Bronchial epithelial cell (primary cell): ENCODE measurements at regions not wholly inside any gene's neighbourhood (a gene's known extent, or its start where the extent isn't known, plus 50 kb on each side); places are given as distances from the start of the nearest gene placed in this dataset.

Source experiments
- DNase-seq: peaks from one replicate; pipeline ENCODE4 v3.0.0-alpha.2; 2010; ENCODE audit warnings: low read depth
- FAIRE-seq: peaks from 2 replicates; lab custom pipeline; 2011; peaks lifted over from hg19 to GRCh38; lab: Jason Lieb, UNC
- H3K27me3 ChIP-seq: 2 replicates; pipeline ENCODE4 v1.5.1; 2011; ENCODE audit warnings: low read length; ENCODE audit not compliant: control insufficient read depth, insufficient read depth
- H3K36me3 ChIP-seq: 2 replicates; pipeline ENCODE4 v1.5.1; 2011; ENCODE audit warnings: low read length; ENCODE audit not compliant: control insufficient read depth, insufficient read depth
- H3K4me3 ChIP-seq: 2 replicates; pipeline ENCODE4 v1.5.1; 2011; ENCODE audit warnings: mild to moderate bottlenecking, low read depth, low read length, control low read depth
- CTCF ChIP-seq: IDR thresholded peaks from 2 replicates; pipeline ENCODE4 v1.5.1; 2011; ENCODE audit warnings: mild to moderate bottlenecking, moderate library complexity, low read length, control low read depth, inconsistent platforms; ENCODE audit not compliant: insufficient read depth, severe bottlenecking

- Histone ChIP-seq H3K4me3 (no peak overlapping the region), H3K36me3 (no peaks in the 10 kb centered on the region), H3K27me3 (no peaks in the 10 kb centered on the region)
- no peak for TF ChIP-seq CTCF
- FAIRE-seq (no peak), DNase-seq (no peak)
Measured at GRCh38 chr13:89951341-89951740, 1396.1 kb upstream of the MIR17HG start.

- H3K27me3 ChIP-seq, result no peaks in the 10 kb centered on the region
- TF ChIP-seq CTCF, result no peak
- H3K4me3 ChIP-seq, result no peak overlapping the region
- FAIRE-seq, result no peak
- no peaks in the 10 kb centered on the region for H3K36me3 ChIP-seq
- DNase-seq, result no peak
Measured at GRCh38 chr13:89953581-89953980, 1393.9 kb upstream of the MIR17HG start.

- no peaks in the 10 kb centered on the region for H3K36me3 ChIP-seq
- DNase-seq, result no peak
Measured at GRCh38 chr13:89955773-89956172, 1391.7 kb upstream of the MIR17HG start.

GRCh38 chr13:89959074-89959473 lies 1388.4 kb upstream of the MIR17HG start:
- Histone ChIP-seq H3K27me3 (no peaks in the 10 kb centered on the region), H3K36me3 (no peaks in the 10 kb centered on the region), H3K4me3 (no peak overlapping the region)
- no peak for DNase-seq
- TF ChIP-seq CTCF, result no peak
- no peak for FAIRE-seq

More at GRCh38 chr13:89955773-89956172, 1391.7 kb upstream of the MIR17HG start:
- Histone ChIP-seq H3K27me3 (no peaks in the 10 kb centered on the region), H3K4me3 (no peak overlapping the region)
- no peak for FAIRE-seq
- no peak for TF ChIP-seq CTCF

- FAIRE-seq (no peak), DNase-seq (no peak)
- TF ChIP-seq CTCF, result no peak
- Histone ChIP-seq H3K4me3 (no peak overlapping the region), H3K36me3 (no peaks in the 10 kb centered on the region), H3K27me3 (no peaks in the 10 kb centered on the region)
Measured at GRCh38 chr13:89965252-89965651, 1382.2 kb upstream of the MIR17HG start.

GRCh38 chr13:89966524-89966923 lies 1381.0 kb upstream of the MIR17HG start:
- no peak overlapping the region for H3K4me3 ChIP-seq
- FAIRE-seq (no peak), DNase-seq (no peak)
- no peaks in the 10 kb centered on the region for H3K27me3 ChIP-seq
- no peak for TF ChIP-seq CTCF
- H3K36me3 ChIP-seq, result no peaks in the 10 kb centered on the region
